Activated T-cell treated with anti-CD3 and anti-CD28 coated beads, Interleukin-2, amount 50 U/mL, for 24 hours (primary cell): ENCODE measurements at regions not wholly inside any gene's neighbourhood (a gene's known extent, or its start where the extent isn't known, plus 50 kb on each side); places are given as distances from the start of the nearest gene placed in this dataset.

Source experiments
- DNase-seq: peaks from one replicate; pipeline ENCODE4 v3.0.0-alpha.2; 2020
- H3K27ac Mint-ChIP-seq: 2 replicates; pipeline ENCODE4 v1.8.0; 2020; ENCODE audit warnings: mild to moderate bottlenecking, mixed read lengths
- H3K27me3 Mint-ChIP-seq: 2 replicates; pipeline ENCODE4 v1.8.0; 2020; ENCODE audit warnings: mixed read lengths
- H3K36me3 Mint-ChIP-seq: 2 replicates; pipeline ENCODE4 v1.8.0; 2020; ENCODE audit warnings: low read depth, mixed read lengths
- H3K4me1 Mint-ChIP-seq: 2 replicates; pipeline ENCODE4 v1.8.0; 2020; ENCODE audit warnings: low read depth, mixed read lengths
- H3K4me3 Mint-ChIP-seq: 2 replicates; pipeline ENCODE4 v1.8.0; 2020; ENCODE audit warnings: mild to moderate bottlenecking, moderate library complexity, mixed read lengths
- H3K9me3 Mint-ChIP-seq: 2 replicates; pipeline ENCODE4 v1.8.0; 2020; ENCODE audit warnings: mixed read lengths

DNA sequence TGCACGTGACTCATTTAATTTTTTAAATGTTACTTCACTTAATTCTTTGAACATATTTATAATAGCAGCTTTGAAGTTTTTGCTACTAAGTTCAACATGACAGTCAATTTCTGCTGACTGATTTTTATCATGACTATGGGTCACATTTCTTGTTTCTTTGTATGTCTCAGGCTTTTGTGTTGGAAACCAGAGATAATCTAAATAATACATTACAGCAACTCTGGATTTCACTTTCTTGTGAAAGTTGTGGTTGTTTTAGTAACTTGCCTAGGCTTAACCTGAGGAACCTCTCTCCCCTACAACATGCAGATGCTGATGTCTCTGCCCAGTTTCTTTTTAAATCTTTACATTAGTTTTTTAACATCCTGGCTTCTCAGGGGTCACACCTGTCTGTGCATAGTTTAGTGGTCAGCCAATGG lies 180.8 kb downstream of the CCDC71L start:
- Mint-ChIP-seq H3K9me3 (no peaks in the 10 kb centered on the region), H3K4me3 (peak overlapping the region; percentile 49), H3K4me1 (peaks cover 49% of the 10 kb centered on the region), H3K27ac (peak overlapping the region; percentile 94), H3K27me3 (peaks cover 2% of the 10 kb centered on the region), H3K36me3 (peaks cover 2% of the 10 kb centered on the region)
- no peak for DNase-seq

- Mint-ChIP-seq H3K36me3 (no peaks in the 10 kb centered on the region), H3K9me3 (no peaks in the 10 kb centered on the region), H3K27ac (no peak overlapping the region), H3K27me3 (peaks cover 8% of the 10 kb centered on the region), H3K4me1 (peaks cover 25% of the 10 kb centered on the region), H3K4me3 (no peak overlapping the region)
- no peak for DNase-seq
Measured at GRCh38 chr7:106476751-106477150, 184.2 kb downstream of the CCDC71L start.

DNA sequence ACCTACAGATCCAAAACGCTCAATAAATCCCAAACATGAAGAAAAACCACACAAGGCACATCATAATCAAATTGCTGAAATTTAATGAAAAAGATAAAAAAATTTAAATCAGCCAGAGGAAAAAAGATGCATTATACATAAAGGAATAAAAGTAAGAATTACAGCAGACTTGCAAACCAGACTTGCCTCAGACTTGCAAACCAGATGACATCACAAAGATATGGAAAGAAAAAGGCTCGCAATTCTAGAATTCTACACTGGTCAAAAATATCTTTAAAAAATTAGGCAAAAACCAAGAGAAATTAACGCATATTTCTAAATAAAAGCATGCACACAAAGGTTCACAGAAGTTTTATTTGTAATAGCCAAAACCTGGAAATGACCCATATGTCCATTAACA lies 188.0 kb upstream of the NAMPT start:
- Mint-ChIP-seq H3K36me3 (no peaks in the 10 kb centered on the region), H3K9me3 (no peaks in the 10 kb centered on the region), H3K4me3 (no peak overlapping the region), H3K27ac (no peak overlapping the region), H3K27me3 (peaks cover 8% of the 10 kb centered on the region), H3K4me1 (peaks cover 28% of the 10 kb centered on the region)
- no peak for DNase-seq

DNA sequence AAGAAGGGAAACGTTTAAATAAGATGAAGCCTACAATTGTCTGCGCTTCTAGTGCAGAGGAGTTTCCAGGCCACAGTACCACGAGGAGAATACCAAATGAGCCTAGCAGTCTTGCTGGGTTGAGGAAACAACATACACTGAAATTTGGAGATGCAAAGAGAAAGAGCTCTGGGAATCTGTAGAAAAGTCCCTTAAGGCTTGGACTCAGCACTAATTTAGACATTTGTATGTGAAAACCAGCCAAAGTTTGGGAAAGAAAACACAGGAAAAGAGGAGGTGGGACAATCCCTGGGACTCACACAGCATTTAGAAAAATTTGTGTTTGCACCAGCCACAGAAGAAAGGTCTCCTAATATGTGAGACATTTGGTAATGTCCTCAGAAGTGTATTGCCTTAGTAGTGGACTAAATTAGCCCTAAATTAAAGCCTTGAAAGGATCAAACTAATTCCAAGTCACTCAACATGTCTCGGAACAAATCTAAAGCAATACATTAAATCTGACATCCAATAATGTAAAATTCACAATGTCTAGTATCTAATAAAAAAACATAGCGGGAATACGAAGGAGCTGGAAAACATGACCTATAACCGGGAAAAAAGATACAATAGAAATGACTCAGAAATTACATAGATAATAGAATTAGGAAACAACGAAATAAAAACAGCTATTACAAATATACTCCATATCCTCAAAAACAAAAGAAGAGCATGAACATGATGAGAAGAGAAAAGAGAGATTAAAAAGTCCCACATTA lies 187.1 kb upstream of the NAMPT start:
- Mint-ChIP-seq H3K36me3 (no peaks in the 10 kb centered on the region), H3K9me3 (no peaks in the 10 kb centered on the region), H3K27ac (peak overlapping the region; percentile 35), H3K4me1 (peaks cover 28% of the 10 kb centered on the region), H3K4me3 (no peak overlapping the region), H3K27me3 (peaks cover 8% of the 10 kb centered on the region)
- no peak for DNase-seq

GRCh38 chr7:106471021-106471420 lies 186.2 kb upstream of the NAMPT start:
- peaks cover 28% of the 10 kb centered on the region for H3K4me1 Mint-ChIP-seq
- DNase-seq = no peak
- H3K9me3 Mint-ChIP-seq = no peaks in the 10 kb centered on the region
- H3K27me3 Mint-ChIP-seq = peaks cover 8% of the 10 kb centered on the region
- no peaks in the 10 kb centered on the region for H3K36me3 Mint-ChIP-seq
- H3K4me3 Mint-ChIP-seq = no peak overlapping the region
- H3K27ac Mint-ChIP-seq = peak overlapping the region; percentile 35

DNA sequence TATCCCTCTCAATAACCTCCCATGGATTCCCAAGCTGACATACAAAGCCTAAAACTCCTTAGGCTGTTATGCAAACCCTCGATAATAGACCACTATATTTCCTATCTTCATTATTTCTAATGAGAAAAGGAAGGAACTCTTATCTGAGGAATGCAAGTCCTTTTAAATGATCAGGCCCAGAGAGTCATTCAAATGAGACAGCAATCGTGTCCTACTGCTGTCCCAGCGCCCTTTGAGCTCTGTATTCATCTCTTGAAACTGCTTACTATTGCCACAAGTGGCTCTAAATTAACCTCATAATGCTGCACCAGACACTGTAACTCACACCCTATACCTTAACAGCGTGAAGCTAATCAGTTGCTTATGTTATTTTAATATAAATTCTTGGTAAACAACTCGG lies 182.1 kb upstream of the NAMPT start:
- no peaks in the 10 kb centered on the region for H3K9me3 Mint-ChIP-seq
- H3K4me1 Mint-ChIP-seq = peaks cover 55% of the 10 kb centered on the region
- H3K27ac Mint-ChIP-seq = no peak overlapping the region
- H3K27me3 Mint-ChIP-seq = no peaks in the 10 kb centered on the region
- no peaks in the 10 kb centered on the region for H3K36me3 Mint-ChIP-seq
- H3K4me3 Mint-ChIP-seq = no peak overlapping the region
- no peak for DNase-seq

DNA sequence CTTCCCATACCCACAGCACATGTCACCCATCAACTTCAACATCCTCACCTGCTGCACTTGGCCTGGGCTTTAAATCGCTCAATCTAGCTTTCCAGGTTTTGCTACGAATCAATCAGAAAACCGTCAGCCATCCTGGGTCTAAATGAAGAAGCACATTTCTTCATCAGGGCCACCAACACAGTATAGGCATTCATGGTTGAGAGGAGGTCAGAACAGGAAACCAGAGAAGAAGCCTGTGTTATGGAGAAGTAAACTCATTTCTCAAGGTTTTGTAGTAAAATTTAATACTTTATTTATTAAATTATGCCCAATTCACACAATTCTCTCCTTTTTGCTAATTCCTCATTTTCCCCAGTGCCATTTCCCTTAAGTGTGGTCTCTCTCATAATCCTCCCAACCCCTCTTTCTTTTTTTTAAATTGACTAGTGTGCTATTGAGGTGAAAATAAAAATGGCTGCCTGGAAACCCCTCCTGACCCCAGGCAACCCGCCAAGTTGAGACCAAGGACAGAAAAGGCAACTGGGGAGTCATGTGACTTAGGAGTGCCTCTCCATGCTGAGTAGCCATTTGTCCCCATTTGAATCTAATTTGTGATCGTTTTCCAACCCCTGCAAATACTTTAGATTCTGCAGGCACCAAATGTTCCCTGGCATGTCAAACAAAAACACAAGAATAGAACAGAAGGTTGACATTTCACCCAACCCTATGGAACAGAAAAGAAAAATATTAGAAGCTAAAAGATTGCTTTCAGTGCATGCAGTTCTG lies 181.1 kb upstream of the NAMPT start:
- no peaks in the 10 kb centered on the region for H3K9me3 Mint-ChIP-seq
- H3K36me3 Mint-ChIP-seq = peaks cover 2% of the 10 kb centered on the region
- H3K27ac Mint-ChIP-seq = no peak overlapping the region
- no peaks in the 10 kb centered on the region for H3K27me3 Mint-ChIP-seq
- peaks cover 56% of the 10 kb centered on the region for H3K4me1 Mint-ChIP-seq
- H3K4me3 Mint-ChIP-seq = no peak overlapping the region
- no peak for DNase-seq

GRCh38 chr7:106464651-106465050 lies 179.9 kb upstream of the NAMPT start:
- Mint-ChIP-seq H3K27me3 (no peaks in the 10 kb centered on the region), H3K27ac (no peak overlapping the region), H3K4me3 (no peak overlapping the region), H3K36me3 (peaks cover 4% of the 10 kb centered on the region), H3K9me3 (no peaks in the 10 kb centered on the region), H3K4me1 (peaks cover 60% of the 10 kb centered on the region)
- DNase-seq = no peak

DNA sequence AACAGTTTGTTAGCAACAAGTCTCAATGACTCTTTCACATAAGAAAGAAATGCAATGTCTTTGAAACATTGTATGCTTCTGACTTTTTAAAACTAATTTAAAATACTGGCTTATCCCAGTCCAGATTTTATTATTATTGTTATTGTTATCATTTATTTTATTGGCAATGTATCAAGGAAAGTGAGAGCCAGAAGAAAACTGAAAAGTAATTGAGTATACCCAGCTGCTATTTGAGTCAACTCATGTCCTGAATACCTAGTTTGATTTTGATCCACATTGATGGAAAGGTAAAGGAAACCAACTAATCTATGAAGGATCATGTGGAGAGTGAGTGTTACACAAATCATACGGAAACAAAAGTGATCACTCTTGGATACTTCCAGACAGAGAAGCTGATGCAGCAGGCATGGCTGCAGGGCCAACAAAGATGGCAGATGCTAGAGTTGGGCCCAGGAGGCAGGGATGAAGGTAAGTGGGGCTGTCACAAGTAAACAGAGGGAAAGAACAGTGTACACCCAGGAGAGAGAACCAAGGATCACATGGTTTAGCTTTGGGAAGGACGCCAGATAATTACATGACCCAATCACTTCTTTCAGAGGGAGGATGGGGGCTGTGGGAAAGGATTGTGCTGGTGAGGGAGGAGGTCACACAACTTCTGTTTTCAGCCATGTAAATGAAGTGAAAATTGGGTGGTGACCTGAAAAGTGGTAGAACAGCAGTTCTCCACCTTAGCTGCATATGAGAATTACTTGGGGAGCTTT lies 179.2 kb upstream of the NAMPT start:
- no peak for DNase-seq
- Mint-ChIP-seq H3K4me3 (no peak overlapping the region), H3K36me3 (peaks cover 4% of the 10 kb centered on the region), H3K4me1 (peaks cover 57% of the 10 kb centered on the region), H3K27ac (peak overlapping the region; percentile 30), H3K9me3 (peaks cover 3% of the 10 kb centered on the region), H3K27me3 (no peaks in the 10 kb centered on the region)

GRCh38 chr7:106462914-106463482 lies 178.2 kb upstream of the NAMPT start:
- DNase-seq = no peak

GRCh38 chr7:106462365-106462859 lies 177.6 kb upstream of the NAMPT start:
- peak overlapping the region; percentile 92 for H3K27ac Mint-ChIP-seq
- DNase-seq = no peak
- no peaks in the 10 kb centered on the region for H3K27me3 Mint-ChIP-seq
- H3K36me3 Mint-ChIP-seq = peaks cover 9% of the 10 kb centered on the region
- peaks cover 55% of the 10 kb centered on the region for H3K4me1 Mint-ChIP-seq
- H3K9me3 Mint-ChIP-seq = peaks cover 14% of the 10 kb centered on the region
- peak overlapping the region; percentile 51 for H3K4me3 Mint-ChIP-seq

More at GRCh38 chr7:106462914-106463482, 178.2 kb upstream of the NAMPT start:
- H3K4me1 Mint-ChIP-seq = peaks cover 55% of the 10 kb centered on the region
- H3K36me3 Mint-ChIP-seq = peaks cover 8% of the 10 kb centered on the region
- H3K27me3 Mint-ChIP-seq = no peaks in the 10 kb centered on the region
- peak overlapping the region; percentile 92 for H3K27ac Mint-ChIP-seq
- H3K4me3 Mint-ChIP-seq = peak overlapping the region; percentile 52
- peaks cover 12% of the 10 kb centered on the region for H3K9me3 Mint-ChIP-seq

- DNase-seq = no peak
- Mint-ChIP-seq H3K27ac (peak overlapping the region; percentile 47), H3K4me1 (peaks cover 55% of the 10 kb centered on the region), H3K27me3 (no peaks in the 10 kb centered on the region), H3K9me3 (peaks cover 16% of the 10 kb centered on the region), H3K36me3 (peaks cover 9% of the 10 kb centered on the region), H3K4me3 (no peak overlapping the region)
Measured at GRCh38 chr7:106460792-106461254, 176.0 kb upstream of the NAMPT start.

DNA sequence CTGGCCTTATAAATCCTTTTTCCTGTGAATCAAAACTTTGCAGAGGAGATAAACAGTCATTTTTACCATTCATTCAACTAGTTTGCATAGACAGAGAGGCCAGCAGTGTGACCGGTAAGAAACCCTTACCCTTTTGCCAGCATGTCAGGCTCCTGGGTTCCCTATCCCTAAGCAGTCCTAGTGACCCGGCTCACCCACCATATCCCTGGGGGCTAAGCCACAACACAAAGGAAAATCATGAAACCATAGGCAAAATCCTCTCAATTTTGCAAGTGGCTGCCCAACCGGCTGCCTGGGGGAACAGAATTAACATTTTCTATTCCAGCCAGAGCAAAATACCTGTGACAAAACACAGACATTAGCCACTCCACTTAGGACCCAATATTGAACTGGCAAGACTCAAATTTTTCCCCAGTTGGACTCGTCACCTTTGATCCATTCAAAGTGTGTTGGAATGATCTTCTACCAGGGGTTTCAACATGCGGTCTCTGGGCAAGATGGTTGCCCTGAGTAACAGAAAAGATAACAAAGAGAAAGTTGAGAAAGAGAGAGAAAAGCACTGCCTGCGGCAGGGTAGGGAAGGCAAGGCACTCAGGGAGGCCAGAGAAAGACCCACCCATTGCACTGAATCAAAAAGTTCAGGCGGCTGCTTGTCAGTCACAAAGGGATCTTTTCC lies 174.8 kb upstream of the NAMPT start:
- peaks cover 16% of the 10 kb centered on the region for H3K9me3 Mint-ChIP-seq
- H3K4me1 Mint-ChIP-seq = peaks cover 48% of the 10 kb centered on the region
- H3K27ac Mint-ChIP-seq = no peak overlapping the region
- H3K36me3 Mint-ChIP-seq = peaks cover 9% of the 10 kb centered on the region
- no peak overlapping the region for H3K4me3 Mint-ChIP-seq
- no peaks in the 10 kb centered on the region for H3K27me3 Mint-ChIP-seq
- no peak for DNase-seq

DNA sequence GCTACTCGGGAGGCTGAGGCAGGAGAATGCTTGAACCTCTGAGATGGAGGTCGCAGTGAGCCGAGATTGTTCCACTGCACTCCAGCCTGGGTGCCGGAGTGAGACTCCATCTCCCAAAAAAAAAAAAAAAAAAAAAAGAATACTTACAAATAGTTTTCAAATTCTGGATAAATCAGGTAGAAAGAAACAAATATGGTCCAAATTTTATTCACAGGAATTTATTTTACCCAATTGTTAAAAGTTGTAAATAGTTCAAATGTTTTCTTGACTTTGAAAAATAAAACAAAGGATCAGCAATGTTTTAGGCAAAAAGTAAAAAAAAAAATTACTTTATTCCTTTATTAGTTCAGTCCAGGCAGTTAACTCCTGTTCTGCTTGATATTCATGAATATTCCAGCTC lies 172.9 kb upstream of the NAMPT start:
- Mint-ChIP-seq H3K4me3 (no peak overlapping the region), H3K9me3 (peaks cover 19% of the 10 kb centered on the region), H3K4me1 (peaks cover 34% of the 10 kb centered on the region), H3K27me3 (no peaks in the 10 kb centered on the region), H3K27ac (no peak overlapping the region), H3K36me3 (peaks cover 9% of the 10 kb centered on the region)
- DNase-seq = no peak
